HEK293 (cell line): ENCODE measurements at regions not wholly inside any gene's neighbourhood (a gene's known extent, or its start where the extent isn't known, plus 50 kb on each side); places are given as distances from the start of the nearest gene placed in this dataset.

Experiments used
- ZBTB21 ChIP-seq: fragments of 450-650 bp; formaldehyde crosslinking; IDR thresholded peaks from 2 replicates; pipeline ENCODE4 v1.5.1; 2017; ENCODE audit warnings: missing biosample characterization, missing genetic modification characterization
- ZNF10 ChIP-seq: fragments of 450-650 bp; formaldehyde crosslinking; IDR thresholded peaks from 2 replicates; pipeline ENCODE4 v1.5.1; 2017; ENCODE audit warnings: missing biosample characterization, missing genetic modification characterization
- ZNF214 ChIP-seq: fragments of 450-650 bp; formaldehyde crosslinking; IDR thresholded peaks from 2 replicates; pipeline ENCODE4 v1.5.1; 2017; ENCODE audit warnings: missing biosample characterization, mild to moderate bottlenecking, missing genetic modification characterization, borderline replicate concordance
- ZNF223 ChIP-seq: fragments of 450-650 bp; formaldehyde crosslinking; IDR thresholded peaks from 2 replicates; pipeline ENCODE4 v1.5.1; 2016; ENCODE audit warnings: missing biosample characterization, missing genetic modification characterization
- ZNF24 ChIP-seq: fragments of 450-650 bp; formaldehyde crosslinking; IDR thresholded peaks from 2 replicates; pipeline ENCODE4 v1.5.1; 2016; ENCODE audit warnings: missing biosample characterization, missing genetic modification characterization
- ZNF335 ChIP-seq: fragments of 450-650 bp; formaldehyde crosslinking; conservative IDR thresholded peaks from 2 replicates; pipeline ENCODE4 v1.5.1; 2016; ENCODE audit warnings: missing biosample characterization, missing genetic modification characterization
- ZNF549 ChIP-seq: fragments of 450-650 bp; IDR thresholded peaks from 2 replicates; pipeline ENCODE4 v1.5.1; 2018; ENCODE audit warnings: missing biosample characterization, missing genetic modification characterization, mild to moderate bottlenecking, inconsistent platforms, moderate library complexity
- TF ChIP-seq, protein P1 (sequence below): fragments of 450-650 bp; formaldehyde crosslinking; IDR thresholded peaks from 2 replicates; pipeline ENCODE4 v1.5.1; 2016; ENCODE audit warnings: missing biosample characterization, missing genetic modification characterization
- TF ChIP-seq, protein P2 (sequence below): fragments of 450-650 bp; formaldehyde crosslinking; IDR thresholded peaks from 2 replicates; pipeline ENCODE4 v1.5.1; 2017; ENCODE audit warnings: missing biosample characterization, missing genetic modification characterization
- TF ChIP-seq, protein P3 (sequence below): fragments of 450-650 bp; formaldehyde crosslinking; IDR thresholded peaks from 2 replicates; pipeline ENCODE4 v1.5.0; 2017; ENCODE audit warnings: missing biosample characterization, missing genetic modification characterization, borderline replicate concordance

DNA sequence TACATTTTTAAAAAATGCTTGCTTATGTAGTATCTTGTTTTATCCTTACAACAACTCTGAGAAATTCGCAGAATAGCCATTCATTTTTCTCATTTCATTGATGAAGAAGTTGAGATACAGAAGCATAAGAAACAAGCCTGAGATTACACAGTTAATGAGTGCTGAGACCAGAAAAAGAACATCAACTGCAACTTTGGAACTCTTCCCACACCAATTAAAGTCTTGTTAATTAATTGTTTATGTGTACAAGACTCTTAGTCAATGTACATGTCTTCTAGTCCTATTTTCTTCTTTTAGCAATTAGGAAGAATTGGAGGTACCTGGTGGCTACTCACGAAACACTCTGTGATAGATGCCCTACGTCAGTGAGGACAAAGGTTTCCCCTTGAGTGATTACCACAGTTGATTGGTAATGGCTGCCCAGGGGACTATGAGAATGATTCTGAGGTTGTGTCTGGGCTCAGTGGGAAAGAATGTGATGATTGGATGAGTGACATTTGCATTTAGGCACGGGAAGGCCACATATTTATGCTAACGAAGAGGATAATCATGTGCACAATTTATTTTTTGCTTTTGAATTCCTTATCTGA, 187.4 kb upstream of the KCNK2 start:
- no peak for TF ChIP-seq ZNF223
- TF ChIP-seq ZNF335 = no peak
- TF ChIP-seq, protein P1, sequence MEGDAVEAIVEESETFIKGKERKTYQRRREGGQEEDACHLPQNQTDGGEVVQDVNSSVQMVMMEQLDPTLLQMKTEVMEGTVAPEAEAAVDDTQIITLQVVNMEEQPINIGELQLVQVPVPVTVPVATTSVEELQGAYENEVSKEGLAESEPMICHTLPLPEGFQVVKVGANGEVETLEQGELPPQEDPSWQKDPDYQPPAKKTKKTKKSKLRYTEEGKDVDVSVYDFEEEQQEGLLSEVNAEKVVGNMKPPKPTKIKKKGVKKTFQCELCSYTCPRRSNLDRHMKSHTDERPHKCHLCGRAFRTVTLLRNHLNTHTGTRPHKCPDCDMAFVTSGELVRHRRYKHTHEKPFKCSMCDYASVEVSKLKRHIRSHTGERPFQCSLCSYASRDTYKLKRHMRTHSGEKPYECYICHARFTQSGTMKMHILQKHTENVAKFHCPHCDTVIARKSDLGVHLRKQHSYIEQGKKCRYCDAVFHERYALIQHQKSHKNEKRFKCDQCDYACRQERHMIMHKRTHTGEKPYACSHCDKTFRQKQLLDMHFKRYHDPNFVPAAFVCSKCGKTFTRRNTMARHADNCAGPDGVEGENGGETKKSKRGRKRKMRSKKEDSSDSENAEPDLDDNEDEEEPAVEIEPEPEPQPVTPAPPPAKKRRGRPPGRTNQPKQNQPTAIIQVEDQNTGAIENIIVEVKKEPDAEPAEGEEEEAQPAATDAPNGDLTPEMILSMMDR = no peak
- TF ChIP-seq, protein P2, sequence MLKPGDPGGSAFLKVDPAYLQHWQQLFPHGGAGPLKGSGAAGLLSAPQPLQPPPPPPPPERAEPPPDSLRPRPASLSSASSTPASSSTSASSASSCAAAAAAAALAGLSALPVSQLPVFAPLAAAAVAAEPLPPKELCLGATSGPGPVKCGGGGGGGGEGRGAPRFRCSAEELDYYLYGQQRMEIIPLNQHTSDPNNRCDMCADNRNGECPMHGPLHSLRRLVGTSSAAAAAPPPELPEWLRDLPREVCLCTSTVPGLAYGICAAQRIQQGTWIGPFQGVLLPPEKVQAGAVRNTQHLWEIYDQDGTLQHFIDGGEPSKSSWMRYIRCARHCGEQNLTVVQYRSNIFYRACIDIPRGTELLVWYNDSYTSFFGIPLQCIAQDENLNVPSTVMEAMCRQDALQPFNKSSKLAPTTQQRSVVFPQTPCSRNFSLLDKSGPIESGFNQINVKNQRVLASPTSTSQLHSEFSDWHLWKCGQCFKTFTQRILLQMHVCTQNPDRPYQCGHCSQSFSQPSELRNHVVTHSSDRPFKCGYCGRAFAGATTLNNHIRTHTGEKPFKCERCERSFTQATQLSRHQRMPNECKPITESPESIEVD = no peak
- TF ChIP-seq, protein P3, sequence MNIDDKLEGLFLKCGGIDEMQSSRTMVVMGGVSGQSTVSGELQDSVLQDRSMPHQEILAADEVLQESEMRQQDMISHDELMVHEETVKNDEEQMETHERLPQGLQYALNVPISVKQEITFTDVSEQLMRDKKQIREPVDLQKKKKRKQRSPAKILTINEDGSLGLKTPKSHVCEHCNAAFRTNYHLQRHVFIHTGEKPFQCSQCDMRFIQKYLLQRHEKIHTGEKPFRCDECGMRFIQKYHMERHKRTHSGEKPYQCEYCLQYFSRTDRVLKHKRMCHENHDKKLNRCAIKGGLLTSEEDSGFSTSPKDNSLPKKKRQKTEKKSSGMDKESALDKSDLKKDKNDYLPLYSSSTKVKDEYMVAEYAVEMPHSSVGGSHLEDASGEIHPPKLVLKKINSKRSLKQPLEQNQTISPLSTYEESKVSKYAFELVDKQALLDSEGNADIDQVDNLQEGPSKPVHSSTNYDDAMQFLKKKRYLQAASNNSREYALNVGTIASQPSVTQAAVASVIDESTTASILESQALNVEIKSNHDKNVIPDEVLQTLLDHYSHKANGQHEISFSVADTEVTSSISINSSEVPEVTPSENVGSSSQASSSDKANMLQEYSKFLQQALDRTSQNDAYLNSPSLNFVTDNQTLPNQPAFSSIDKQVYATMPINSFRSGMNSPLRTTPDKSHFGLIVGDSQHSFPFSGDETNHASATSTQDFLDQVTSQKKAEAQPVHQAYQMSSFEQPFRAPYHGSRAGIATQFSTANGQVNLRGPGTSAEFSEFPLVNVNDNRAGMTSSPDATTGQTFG (tag by site-specific recombination) = no peak
- no peak for TF ChIP-seq ZNF24
- no peak for TF ChIP-seq ZBTB21 (tag by site-specific recombination)
- TF ChIP-seq ZNF214 (tag by site-specific recombination) = no peak
- no peak for TF ChIP-seq ZNF549 (tag by site-specific recombination)
- TF ChIP-seq ZNF10 (tag by site-specific recombination) = no peak
